GM21723 (cell line): ENCODE measurements at regions not wholly inside any gene's neighbourhood (a gene's known extent, or its start where the extent isn't known, plus 50 kb on each side); places are given as distances from the start of the nearest gene placed in this dataset.

Experiments
- ATAC-seq: cut with Tn5 transposase; IDR thresholded peaks from one replicate; pipeline ENCODE4 v1.9.1; 2021; ENCODE audit warnings: mild to moderate bottlenecking, moderate library complexity; ENCODE audit not compliant: unreplicated experiment

DNA sequence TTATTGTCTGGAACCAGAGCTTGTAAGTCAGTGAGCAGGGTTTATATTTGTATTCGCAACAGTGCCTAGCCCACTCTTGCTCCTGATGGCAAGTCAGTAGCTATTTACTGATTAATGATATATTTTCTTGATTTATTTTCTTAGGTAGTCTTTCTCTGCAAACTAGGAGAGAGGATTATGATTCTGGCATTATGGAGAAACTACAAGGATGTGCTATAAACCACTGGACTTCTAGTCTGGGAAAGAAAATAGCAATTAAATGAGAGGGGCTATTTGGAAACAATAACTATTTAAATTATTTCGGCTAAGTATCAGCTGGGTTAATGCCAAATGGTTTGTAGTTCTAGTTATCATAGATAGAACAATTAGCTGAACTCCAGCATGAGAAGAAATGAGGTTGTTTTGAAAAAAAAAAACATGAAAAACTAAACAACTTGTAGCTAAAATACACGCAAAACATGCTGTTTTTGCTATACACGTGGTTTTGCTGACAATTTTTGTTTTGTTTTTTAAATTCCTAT is 304.9 kb upstream of the TCF21 start:
- ATAC-seq: no peak

DNA sequence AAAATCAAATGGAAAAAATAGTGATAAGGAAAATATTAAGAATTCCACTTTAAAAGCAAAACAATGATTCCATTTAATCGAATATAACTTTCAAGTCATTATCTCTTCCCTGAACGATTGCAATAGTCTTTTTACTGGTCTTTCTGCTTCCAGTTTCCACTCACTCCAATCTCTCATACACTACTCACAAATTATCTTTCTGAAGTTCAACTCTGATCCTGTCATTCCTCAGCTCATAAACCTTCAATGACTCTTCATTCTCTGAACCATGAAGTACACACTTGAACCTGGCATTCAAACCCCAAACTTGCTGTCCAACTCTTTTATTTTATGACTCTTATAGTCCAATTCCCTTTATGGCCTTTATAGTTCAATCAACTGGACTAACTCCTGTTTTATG is 304.1 kb upstream of the TCF21 start:
- ATAC-seq: no peak

GRCh38 chr6:133585978-133586377 is 302.9 kb upstream of the TCF21 start:
- no peak for ATAC-seq

DNA sequence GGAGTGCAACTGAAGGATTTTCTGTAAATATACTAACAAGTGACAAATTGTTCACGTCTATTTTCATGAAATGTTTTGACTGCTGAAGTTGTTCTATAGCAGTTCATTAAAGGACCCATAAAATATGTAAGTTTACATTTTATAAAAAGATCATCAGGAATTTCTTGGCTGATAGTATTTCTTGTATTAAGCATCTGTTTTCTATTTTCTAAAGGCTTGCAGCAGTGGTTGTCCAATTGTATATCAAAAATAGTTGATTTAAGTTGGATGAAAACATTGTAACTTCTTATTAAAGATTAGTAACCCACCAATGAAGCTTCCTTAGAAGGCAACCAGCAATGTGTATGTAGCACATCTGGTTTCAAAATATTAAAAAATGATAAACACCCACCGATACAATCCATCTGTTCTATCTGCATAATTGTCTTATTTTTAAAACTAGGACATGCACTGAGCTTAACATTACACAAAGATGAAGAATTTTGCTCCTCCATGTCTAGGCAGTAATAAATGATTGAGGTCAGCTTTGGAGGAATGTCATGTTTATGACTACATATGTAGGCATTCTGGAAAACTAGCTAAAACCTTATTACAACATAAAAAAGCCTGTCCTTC is 301.3 kb upstream of the TCF21 start:
- ATAC-seq: no peak

GRCh38 chr6:133590196-133590595 is 298.7 kb upstream of the TCF21 start:
- ATAC-seq: no peak

DNA sequence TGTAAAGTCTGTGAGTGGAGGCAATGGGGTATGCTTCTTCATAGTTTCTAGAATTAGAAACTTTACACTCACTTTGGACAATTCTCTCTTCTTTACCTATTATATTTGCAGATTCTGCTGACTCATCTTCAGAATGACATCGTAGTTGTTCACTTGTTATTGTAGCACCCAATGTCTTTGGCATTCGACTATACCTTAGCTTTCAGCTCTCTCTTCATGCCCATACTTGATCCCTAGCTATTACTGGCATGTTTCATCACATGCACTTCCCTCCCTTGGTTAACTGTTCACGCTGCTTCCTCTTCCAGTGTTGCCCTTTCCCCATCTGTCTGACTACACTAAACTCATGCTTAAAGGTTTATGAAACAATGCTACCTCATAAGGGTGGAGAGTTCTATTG is 298.1 kb upstream of the TCF21 start:
- no peak for ATAC-seq

- ATAC-seq: no peak
Measured at GRCh38 chr6:133591275-133591674, 297.6 kb upstream of the TCF21 start.

GRCh38 chr6:133594652-133595110 is 294.2 kb upstream of the TCF21 start:
- ATAC-seq: no peak

DNA sequence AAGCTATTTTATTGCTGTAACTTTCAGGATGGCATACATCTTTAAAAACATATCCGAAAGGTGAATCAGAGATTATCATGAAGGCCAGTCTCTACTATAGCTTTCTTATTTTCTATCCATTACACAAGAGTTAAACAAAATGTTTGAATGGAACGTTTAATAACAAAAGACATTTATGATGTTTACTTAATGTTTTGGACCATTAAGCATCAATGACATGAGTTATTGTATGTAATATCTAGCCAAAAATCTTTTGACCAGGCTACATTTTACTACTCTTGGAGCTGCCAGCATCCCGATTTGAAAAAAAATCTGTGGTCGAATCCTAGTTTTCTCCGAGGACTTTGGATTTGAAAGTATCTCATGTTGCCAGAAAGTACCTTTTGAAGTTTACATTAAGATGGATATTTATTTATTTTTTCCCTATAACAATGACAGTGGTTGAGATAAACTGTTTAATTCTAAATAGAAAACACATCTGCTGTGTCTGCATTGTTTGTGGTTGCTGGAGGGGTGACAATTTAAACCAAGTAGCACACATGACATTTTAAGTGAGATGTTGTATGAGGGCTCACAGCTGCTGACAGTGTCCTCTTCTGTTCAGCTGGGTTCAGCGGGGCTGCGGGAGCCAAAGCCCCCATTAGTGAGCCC is 293.7 kb upstream of the TCF21 start:
- ATAC-seq: no peak

GRCh38 chr6:133606852-133607251 is 282.1 kb upstream of the TCF21 start:
- no peak for ATAC-seq

GRCh38 chr6:133608620-133609019 is 280.3 kb upstream of the TCF21 start:
- ATAC-seq: no peak

GRCh38 chr6:133609415-133610226 is 279.3 kb upstream of the TCF21 start:
- ATAC-seq: no peak

DNA sequence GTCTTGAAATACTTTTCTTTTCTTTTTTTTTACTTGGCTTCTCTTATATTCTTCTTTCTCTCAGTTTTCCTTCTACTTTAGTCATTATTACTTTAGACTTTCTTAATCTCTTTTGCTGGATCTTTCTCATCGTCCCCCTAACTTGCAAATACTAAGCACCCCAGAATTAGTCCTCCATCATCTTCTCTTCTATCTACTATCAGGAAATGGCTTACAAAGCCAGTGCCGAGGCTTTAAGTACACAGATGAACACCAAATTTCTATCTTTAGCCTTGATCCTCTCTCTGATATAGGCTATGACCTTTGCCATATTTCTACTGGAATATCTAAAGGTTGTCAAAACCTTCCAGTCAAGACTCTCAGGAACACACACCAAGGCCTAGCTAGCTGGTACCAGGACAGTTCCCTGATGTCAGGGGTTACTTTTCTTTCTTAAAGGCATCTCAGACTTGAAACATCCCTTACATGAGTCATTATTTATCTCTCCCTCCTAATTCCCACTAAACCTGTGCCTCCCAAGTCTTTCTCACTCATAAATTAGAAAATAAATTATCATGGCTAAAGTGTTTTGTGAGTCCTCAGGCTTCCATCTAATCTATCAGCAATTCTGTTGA is 278.6 kb upstream of the TCF21 start:
- no peak for ATAC-seq

DNA sequence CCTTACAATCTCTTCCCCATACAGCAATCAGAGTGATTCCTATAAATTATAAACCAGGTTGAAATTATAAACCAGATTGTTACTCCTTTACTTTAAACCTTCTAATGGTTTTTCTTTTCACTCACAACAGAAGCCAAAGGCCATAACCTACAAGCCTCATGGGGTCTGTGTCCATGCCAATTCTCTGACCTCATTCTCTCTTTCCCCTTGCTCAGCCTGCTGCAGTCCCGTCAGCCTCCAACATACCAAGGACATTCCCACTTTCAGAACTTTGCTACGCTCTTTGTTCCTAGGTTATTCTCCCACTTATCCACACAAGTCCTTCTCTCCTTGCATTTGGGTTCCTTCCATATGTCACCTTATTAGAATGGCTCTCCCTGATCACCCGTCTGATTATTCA is 277.9 kb upstream of the TCF21 start:
- no peak for ATAC-seq

GRCh38 chr6:133612459-133612858 is 276.5 kb upstream of the TCF21 start:
- ATAC-seq: no peak

- no peak for ATAC-seq
Measured at GRCh38 chr6:133613211-133613610, 275.7 kb upstream of the TCF21 start.

DNA sequence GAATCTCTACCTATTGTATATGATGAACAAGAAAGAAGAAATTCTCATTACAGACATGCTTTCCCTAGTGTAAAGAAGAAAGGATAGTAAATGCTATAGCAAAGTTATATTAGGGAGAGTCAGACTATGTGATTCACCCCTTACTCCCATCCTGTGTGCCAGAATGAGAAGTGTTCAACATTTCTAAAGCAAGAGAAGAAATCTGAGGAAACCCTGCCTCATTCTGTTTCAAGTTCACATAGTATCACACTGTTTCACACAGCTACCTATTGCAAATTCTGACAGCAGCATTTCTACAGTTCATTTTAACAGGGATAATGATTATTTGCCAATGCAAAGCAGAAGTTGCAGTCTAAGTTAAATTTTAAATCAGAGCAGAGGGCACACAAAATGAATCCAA is 267.2 kb upstream of the TCF21 start:
- ATAC-seq: no peak

DNA sequence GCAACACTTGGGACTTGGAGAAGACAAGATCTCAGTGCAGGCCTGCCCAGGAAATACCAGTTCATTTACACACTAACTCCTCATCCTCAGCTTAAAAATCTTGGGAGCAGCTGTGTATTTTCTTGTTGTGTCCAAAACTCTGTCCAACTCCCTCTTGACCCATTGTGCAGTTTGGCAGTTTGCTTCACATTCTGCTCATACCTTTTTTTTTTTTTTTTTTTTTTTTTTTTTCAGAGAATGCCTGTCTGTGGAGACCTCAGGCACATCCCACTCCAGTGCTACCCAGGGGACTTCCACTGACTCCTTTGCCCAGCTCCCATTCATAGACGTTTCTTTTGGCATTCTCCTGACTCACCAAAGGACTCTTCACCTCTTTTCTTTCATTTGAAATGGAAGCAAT is 265.8 kb upstream of the TCF21 start:
- ATAC-seq: no peak

DNA sequence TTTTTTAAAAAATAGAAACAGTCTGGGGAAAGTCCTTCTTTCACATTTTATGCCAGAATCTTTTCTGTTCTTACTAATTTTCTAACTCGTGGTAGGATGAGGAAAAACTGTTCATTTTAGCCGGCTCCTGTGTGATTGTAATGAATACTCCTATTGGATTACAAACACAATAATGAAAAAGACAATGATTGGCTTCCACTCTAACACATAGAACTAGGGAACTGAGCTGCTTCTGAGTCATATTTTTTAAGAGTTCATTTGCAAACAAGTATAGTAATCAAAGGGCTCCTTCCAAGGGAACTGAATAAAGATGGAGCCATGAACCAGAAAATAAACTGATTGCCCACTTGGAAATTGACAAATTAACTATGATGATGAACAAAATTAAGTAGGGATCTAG is 265.3 kb upstream of the TCF21 start:
- no peak for ATAC-seq

DNA sequence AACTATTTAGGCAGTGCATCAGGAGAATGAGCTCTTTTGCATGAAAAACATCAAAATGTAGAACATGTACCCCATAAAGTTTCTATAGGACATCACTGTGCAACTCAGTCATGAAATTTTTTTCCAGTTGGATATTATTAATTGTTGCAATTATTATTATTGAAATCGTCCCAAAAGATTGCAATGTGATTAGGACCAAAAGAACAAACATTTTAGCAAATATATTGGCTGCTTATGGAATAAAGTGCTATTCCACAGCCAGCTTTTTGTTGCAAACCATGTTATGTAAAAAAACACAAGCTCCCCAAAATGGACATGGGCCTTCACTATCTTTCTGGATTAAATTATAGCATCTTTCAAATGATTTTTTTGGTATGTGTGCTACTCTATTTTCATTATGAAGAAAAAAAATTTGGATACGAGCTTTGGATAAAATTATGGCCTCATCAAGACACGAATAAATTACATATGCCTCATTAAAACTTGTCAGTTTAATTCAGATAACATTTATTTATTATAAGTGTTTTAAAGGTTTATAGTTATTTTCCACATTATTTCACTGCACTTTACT is 262.7 kb upstream of the TCF21 start:
- no peak for ATAC-seq

DNA sequence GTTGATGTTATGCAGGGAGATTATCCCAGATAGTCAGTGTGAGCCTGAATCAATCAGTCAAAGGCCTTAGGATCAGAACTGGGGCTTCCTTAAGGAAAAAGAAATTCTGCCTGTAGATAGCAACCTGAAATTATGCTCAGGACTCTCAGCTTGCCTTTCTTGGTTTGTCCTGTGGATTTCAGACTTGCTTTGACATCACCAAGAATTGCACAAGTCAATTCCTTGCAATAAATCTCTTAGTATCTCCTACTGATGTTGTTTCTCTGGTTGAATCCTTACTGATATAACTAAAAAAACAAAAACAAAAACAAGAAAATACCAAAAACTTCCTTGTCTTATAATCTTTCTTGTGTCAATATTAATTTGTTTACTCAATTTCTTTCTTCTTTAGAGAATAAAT is 258.9 kb upstream of the TCF21 start:
- no peak for ATAC-seq
